ENCODE measurements at regions not wholly inside any gene's neighbourhood (a gene's known extent, or its start where the extent isn't known, plus 50 kb on each side); places are given as distances from the start of the nearest gene placed in this dataset.

DNA sequence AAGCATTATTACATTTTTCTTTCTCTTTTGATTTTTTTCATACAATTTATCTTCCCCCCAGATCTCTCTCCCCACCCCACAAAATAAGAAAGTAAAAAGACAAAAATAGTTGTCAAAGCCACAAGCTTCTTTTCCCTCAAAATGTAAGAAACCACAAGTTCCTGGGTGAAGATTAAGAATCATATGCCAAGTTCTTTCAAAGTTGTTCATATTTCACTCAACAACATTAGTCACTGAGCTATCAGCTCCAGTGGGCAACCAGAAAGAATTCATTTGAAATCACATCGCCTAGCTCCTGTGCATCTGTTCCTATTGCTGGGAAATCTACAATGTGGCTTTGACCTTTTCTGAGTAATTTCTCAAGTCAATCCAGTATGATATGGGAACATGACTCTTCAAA, 681.6 kb upstream of the ARPP21 start:
- no peak overlapping the region for H3K27ac Mint-ChIP-seq
- H3K9me3 Mint-ChIP-seq (ENCODE audit: low read depth), result no peaks in the 10 kb centered on the region
- H3K27me3 Mint-ChIP-seq, result peaks cover 1% of the 10 kb centered on the region
- H3K4me1 Mint-ChIP-seq (ENCODE audit: low read depth), result peaks cover 6% of the 10 kb centered on the region
- no peaks in the 10 kb centered on the region for H3K36me3 Mint-ChIP-seq
- H3K4me3 Mint-ChIP-seq, result no peak overlapping the region

DNA sequence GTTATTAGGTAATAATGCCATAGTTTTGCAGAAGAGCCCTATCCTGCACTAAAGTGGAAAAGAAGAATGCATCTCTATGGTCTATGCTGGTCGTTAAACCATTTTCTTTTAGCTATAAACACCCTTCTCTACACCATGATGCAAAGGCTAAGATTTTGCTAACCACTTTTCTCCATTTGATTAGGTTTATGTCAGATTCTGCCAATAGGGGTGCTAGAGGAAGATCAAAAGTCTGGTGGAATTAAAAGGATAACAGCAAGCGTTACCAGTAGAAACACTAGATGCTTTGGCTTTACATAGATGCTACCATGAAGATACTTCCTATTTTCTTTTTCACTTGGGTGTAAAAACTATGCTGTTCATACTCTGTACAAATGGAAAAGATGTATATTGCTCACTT, 669.8 kb upstream of the ARPP21 start:
- Mint-ChIP-seq H3K36me3 (no peaks in the 10 kb centered on the region), H3K9me3 (ENCODE audit: low read depth) (no peaks in the 10 kb centered on the region), H3K4me3 (no peak overlapping the region)

DNA sequence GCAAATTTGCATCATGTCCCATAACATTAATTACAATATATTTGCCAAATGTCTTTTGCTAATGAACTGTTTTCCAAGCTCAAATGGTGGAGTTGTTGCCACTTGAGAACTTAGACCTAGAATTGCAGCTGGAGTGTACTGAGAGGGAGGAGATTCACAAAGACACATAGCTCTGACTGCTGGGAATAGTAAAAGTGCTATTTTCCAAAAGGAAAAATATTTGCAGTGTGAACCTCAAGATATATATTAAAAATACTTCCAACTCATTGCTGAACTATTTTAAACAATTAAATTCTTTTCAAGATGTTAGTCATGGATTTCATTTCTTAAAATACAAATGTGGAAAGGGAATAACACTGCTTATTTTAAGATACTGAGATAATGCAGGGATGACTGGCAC, 666.8 kb upstream of the ARPP21 start:
- H3K9me3 Mint-ChIP-seq (ENCODE audit: low read depth), result peaks cover 2% of the 10 kb centered on the region
- no peaks in the 10 kb centered on the region for H3K27me3 Mint-ChIP-seq
- H3K36me3 Mint-ChIP-seq, result no peaks in the 10 kb centered on the region
- H3K4me1 Mint-ChIP-seq (ENCODE audit: low read depth), result no peaks in the 10 kb centered on the region
- H3K4me3 Mint-ChIP-seq, result no peak overlapping the region
- no peak overlapping the region for H3K27ac Mint-ChIP-seq

More for the DNA sequence above, 669.8 kb upstream of the ARPP21 start:
- H3K27ac Mint-ChIP-seq, result no peak overlapping the region
- H3K27me3 Mint-ChIP-seq, result no peaks in the 10 kb centered on the region
- no peaks in the 10 kb centered on the region for H3K4me1 Mint-ChIP-seq (ENCODE audit: low read depth)

DNA sequence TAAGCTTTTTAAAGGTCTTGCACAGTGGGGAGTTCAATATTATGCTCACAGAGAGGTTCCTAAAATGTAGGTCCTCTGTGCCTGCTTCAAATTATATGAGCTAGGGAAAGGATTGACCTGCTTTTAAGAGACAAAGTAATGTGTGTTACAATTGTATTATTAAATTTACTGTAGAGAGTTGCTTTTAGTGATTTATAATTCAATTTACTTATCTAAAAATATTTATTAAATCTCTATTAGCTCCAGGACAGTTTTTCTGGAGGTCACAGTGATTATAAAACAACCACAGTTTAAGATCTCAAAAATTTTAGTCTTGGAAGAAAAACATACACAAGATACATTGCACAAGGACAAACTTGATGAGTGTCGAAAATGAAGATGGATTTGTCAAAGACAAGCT, 665.7 kb upstream of the ARPP21 start:
- peaks cover 3% of the 10 kb centered on the region for H3K36me3 Mint-ChIP-seq
- H3K27me3 Mint-ChIP-seq, result no peaks in the 10 kb centered on the region
- H3K4me3 Mint-ChIP-seq, result no peak overlapping the region
- H3K4me1 Mint-ChIP-seq (ENCODE audit: low read depth), result no peaks in the 10 kb centered on the region
- peaks cover 11% of the 10 kb centered on the region for H3K9me3 Mint-ChIP-seq (ENCODE audit: low read depth)
- no peak overlapping the region for H3K27ac Mint-ChIP-seq

DNA sequence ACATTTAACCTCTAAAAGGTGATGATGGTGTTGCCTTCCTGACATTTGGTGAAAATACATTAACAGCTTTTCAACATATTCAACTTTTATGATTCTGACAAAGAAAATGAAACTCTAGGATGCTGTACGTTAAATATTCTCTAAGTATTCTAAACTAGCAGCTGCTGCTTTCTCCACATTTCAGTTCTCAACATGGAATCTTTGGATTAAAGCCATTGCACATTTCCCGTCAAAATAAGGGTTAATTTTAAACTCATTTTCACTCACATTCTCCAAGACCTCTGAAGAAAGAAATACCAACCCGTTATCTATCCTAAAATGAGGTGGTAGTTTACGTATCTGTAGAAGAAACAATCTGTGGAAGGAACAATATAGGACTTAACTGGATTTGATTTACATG, 655.7 kb upstream of the ARPP21 start:
- Mint-ChIP-seq H3K4me3 (no peak overlapping the region), H3K9me3 (ENCODE audit: low read depth) (peaks cover 3% of the 10 kb centered on the region), H3K27me3 (peaks cover 1% of the 10 kb centered on the region), H3K27ac (no peak overlapping the region), H3K4me1 (ENCODE audit: low read depth) (no peaks in the 10 kb centered on the region), H3K36me3 (no peaks in the 10 kb centered on the region)

DNA sequence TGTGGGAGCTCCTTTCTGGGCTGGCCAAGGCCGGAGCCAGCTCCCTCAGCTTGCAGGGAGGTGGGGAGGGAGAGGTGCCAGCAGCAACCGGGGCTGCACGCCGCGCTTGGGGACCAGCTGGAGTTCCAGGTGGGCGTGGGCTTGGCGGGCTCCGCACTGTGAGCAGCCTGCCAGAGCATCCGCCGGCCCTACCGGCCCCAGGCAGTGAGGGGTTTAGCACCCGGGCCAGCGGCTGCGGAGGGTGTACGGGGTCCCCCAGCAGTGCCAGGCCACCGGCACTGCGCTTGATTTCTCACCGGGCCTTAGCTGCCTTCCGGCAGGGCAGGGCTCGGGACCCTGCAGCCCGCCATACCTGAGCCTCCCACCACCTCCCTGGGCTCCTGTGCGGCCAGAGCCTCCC, 651.0 kb upstream of the ARPP21 start:
- Mint-ChIP-seq H3K27me3 (no peaks in the 10 kb centered on the region), H3K4me3 (no peak overlapping the region), H3K36me3 (no peaks in the 10 kb centered on the region), H3K9me3 (ENCODE audit: low read depth) (peaks cover 3% of the 10 kb centered on the region), H3K27ac (no peak overlapping the region), H3K4me1 (ENCODE audit: low read depth) (no peaks in the 10 kb centered on the region)

DNA sequence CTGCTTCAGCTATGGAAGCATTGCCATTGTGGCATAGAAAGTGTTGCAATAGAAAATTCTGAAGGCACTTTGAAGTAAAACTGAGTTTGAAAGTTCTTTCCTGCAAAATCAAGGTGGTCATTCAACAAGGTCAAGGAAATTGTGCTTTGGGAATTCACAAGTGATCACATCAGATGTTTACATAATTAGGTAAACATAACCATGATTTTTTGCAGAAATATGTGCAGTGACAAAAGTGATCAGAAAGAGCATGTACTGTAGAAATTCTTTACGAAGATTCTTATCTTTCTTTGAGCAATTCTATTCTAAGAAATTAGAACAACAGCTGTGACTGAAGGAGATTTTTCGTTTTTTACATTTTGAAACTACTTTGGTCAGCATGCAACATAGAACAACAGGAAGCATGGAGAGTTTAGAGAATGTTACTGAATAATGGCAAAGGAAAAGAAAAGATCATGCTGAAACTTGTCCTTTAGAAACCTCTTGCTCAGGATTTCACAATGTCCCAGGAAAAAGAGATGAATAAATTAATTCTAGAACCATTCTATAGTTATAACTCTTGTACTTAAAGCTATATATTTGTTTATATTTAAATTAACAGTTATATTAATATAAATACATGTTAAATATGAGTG, 643.4 kb upstream of the ARPP21 start:
- H3K36me3 Mint-ChIP-seq, result no peaks in the 10 kb centered on the region
- no peaks in the 10 kb centered on the region for H3K9me3 Mint-ChIP-seq (ENCODE audit: low read depth)
- H3K27ac Mint-ChIP-seq, result no peak overlapping the region
- no peaks in the 10 kb centered on the region for H3K4me1 Mint-ChIP-seq (ENCODE audit: low read depth)
- no peak overlapping the region for H3K4me3 Mint-ChIP-seq
- no peaks in the 10 kb centered on the region for H3K27me3 Mint-ChIP-seq

DNA sequence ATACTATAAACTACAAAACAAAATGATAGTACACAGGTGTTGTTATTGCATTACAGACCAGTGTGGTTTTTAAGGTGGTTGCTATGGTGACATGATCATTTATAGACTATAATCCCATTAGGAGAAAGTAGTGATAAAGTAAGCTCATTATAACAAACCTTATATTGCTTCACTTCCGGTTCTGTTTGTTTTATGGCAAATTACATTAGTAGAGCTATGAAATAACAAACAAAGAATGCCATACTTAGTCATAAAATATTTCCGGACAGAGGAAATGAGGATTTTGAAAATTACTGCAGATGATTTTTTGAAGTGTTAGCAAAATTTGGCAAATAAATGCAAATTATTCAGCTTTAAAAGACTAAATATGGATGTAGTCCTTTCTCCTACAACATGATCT, 640.4 kb upstream of the ARPP21 start:
- Mint-ChIP-seq H3K4me3 (no peak overlapping the region), H3K36me3 (no peaks in the 10 kb centered on the region), H3K27me3 (no peaks in the 10 kb centered on the region), H3K9me3 (ENCODE audit: low read depth) (no peaks in the 10 kb centered on the region), H3K4me1 (ENCODE audit: low read depth) (no peaks in the 10 kb centered on the region), H3K27ac (no peak overlapping the region)

DNA sequence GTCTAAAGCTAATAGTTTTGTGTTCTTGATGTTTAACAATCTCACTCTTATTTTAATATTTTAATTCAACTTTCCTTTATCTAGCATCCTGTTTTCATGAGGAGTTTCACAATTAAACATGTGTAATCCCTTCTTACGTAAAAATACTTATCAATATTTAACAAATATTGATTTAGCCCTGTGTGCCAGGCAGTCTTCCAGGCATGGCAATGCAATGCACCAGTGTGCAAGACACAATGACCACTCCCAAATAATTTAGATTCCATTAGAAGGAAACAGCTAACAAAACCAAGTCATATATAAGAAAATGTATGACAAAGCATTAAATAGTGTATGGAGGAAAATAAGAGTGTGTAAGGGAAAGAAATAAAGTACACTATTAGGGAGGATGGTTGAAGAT, 627.1 kb upstream of the ARPP21 start:
- Mint-ChIP-seq H3K36me3 (no peaks in the 10 kb centered on the region), H3K4me3 (no peak overlapping the region), H3K27me3 (no peaks in the 10 kb centered on the region), H3K4me1 (ENCODE audit: low read depth) (peaks cover 1% of the 10 kb centered on the region), H3K9me3 (ENCODE audit: low read depth) (no peaks in the 10 kb centered on the region), H3K27ac (no peak overlapping the region)

DNA sequence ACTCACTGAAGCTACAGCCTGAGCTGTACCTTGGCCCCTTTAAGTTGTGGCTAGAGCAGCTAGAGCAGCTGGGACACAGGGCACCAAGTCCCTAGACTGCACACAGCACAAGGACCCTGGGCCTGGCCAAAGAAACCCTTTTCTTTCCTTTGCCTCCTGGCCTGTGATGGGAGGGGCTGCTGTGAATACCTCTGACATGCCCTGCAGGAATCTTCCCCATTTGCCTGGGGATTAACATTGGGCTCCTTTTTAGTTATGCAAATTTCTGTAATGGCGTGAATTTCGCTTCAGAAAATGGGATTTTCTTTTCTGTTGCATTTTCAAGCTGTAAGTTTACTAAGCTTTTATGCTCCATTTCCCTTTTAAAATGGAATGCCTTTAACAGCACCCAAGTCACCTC, 611.2 kb upstream of the ARPP21 start:
- no peaks in the 10 kb centered on the region for H3K4me1 Mint-ChIP-seq (ENCODE audit: low read depth)
- no peak overlapping the region for H3K27ac Mint-ChIP-seq
- no peaks in the 10 kb centered on the region for H3K36me3 Mint-ChIP-seq
- no peak overlapping the region for H3K4me3 Mint-ChIP-seq
- H3K27me3 Mint-ChIP-seq, result no peaks in the 10 kb centered on the region
- H3K9me3 Mint-ChIP-seq (ENCODE audit: low read depth), result peaks cover 16% of the 10 kb centered on the region

DNA sequence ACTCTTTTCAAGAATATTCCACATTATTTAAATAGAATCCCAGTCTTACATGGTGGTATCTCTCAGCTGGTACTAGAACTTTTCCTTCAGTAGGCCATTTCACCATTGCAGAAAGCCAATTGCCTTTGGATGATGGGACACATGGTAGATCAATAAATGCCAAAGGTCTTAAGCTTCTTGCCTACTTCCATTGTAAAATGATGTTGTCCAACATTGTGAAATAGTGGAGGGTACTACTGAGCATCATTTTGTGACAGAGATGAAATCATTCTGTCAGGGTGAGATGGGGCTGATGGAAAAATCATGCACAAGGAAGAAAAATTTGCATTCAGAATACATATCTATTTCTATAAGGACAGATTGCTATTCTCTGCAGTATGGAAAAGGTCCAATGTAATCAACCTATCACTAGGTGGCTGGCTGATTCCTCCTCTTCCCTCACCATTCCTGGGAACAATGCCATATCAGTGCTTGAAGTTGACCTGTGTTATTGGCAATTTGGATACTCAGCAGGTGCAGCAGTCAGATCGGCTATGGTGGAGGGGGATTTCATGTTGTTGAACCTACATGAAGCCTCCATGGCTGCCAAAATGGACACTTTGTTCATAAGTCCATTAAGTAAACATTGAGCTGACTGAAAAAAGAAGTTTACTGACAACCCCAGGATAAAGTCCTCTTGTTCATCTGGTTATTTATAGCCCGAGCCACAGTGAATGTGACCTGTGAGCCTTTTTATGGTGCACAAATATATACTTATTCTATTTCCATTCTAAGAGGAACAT, 596.9 kb upstream of the ARPP21 start:
- Mint-ChIP-seq H3K4me1 (ENCODE audit: low read depth) (no peaks in the 10 kb centered on the region), H3K4me3 (no peak overlapping the region), H3K27me3 (no peaks in the 10 kb centered on the region), H3K9me3 (ENCODE audit: low read depth) (peaks cover 3% of the 10 kb centered on the region), H3K27ac (no peak overlapping the region), H3K36me3 (no peaks in the 10 kb centered on the region)

DNA sequence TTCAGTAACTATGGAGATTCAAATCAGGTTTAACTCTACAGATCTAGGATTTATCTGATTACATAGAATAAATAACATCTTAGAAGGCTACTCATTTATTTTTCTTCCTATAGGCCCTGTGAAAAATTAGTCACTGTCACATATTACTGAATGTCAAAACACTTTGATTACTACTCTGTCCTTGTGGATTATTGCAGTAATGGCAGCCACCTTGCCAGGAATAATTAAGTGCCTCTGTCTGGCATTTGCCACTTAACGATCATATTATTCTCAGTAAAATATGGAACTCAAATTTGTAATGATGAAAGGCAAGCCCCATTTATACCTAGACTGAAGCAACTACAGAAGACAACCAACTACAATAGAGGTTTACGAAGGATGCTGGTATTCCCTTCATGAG, 596.3 kb upstream of the ARPP21 start:
- Mint-ChIP-seq H3K9me3 (ENCODE audit: low read depth) (peaks cover 3% of the 10 kb centered on the region), H3K27me3 (no peaks in the 10 kb centered on the region), H3K27ac (no peak overlapping the region), H3K36me3 (no peaks in the 10 kb centered on the region), H3K4me1 (ENCODE audit: low read depth) (no peaks in the 10 kb centered on the region), H3K4me3 (no peak overlapping the region)

DNA sequence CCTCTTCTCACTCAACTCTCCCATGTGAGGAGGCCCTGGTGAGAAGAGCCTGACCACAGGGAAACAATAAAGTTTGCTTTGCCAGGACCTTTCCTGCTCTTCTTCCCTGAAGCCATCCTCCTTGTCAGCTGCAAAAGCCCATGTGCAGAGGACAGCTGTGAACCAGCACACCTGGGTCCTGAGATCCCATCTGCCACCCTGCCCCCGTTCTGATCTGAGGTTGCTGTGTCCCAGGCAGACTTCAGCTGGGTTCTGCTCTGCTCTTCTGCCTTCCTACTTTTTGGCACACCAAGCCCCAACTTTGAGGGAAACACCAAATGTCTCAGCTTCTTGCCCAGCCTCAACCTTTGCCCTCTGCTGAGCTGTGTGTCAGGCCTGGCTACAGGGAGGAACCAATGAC, 595.1 kb upstream of the ARPP21 start:
- H3K4me1 Mint-ChIP-seq (ENCODE audit: low read depth), result no peaks in the 10 kb centered on the region
- H3K27me3 Mint-ChIP-seq, result no peaks in the 10 kb centered on the region
- H3K27ac Mint-ChIP-seq, result no peak overlapping the region
- no peaks in the 10 kb centered on the region for H3K36me3 Mint-ChIP-seq
- peaks cover 3% of the 10 kb centered on the region for H3K9me3 Mint-ChIP-seq (ENCODE audit: low read depth)
- no peak overlapping the region for H3K4me3 Mint-ChIP-seq

DNA sequence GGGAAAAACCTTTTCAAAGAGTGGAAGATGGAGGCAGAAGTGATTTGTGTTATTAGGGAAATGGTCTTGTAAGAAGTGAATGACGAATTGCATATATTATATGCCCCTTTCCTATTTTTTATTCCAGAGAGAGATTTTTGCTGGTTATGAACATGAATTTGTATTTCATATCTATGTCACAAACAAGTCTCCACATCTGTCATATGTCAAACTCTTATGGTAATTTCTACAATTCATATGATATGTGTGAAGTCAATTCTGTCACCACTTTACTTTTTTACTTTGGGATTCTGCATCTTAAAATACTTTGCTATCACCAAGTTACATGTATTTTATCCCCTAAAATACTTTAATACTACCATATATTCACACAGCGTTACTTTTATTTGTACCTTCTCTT, 594.2 kb upstream of the ARPP21 start:
- Mint-ChIP-seq H3K27me3 (no peaks in the 10 kb centered on the region), H3K4me1 (ENCODE audit: low read depth) (no peaks in the 10 kb centered on the region), H3K36me3 (no peaks in the 10 kb centered on the region), H3K4me3 (no peak overlapping the region), H3K27ac (no peak overlapping the region), H3K9me3 (ENCODE audit: low read depth) (peaks cover 3% of the 10 kb centered on the region)

DNA sequence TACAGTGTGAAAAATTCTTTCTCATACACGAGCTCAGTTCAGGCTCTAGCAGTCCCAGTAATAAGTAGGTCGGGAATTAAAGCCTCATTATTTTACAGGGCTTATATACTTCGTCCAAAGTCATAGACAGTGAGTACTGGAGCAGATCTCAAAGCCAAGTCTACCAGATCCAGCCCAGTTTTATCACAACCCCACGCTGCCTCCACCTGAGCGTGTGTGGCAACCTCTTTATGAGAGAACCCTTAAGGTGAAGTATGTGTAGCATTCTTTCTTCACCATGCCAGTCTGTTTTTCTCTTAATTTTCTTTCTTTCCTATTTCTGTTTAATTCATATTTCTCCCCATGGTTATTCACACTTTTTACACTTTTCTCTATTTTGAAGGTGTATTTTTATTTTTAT, 574.6 kb upstream of the ARPP21 start:
- Mint-ChIP-seq H3K9me3 (ENCODE audit: low read depth) (peaks cover 4% of the 10 kb centered on the region), H3K27ac (no peak overlapping the region), H3K4me1 (ENCODE audit: low read depth) (no peaks in the 10 kb centered on the region), H3K36me3 (no peaks in the 10 kb centered on the region), H3K27me3 (no peaks in the 10 kb centered on the region), H3K4me3 (no peak overlapping the region)

DNA sequence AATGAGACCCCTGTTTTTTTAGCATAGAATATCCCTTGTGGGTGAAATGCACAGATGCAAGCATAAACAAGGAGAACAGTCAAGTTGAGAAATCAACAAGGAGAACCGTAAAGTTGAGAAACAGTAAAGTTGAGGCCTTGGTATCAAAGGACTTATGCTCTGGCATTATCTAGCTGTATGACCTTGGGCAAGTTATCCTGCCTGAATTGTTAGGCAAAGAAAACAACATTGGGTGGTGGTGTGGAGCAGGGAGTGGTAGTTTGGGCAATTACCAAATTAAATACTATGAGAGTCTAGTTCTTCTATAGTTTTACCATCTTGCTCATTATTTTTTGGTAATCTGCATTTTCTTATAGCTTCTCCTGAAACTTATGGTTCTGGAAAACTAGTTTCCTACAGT, 573.4 kb upstream of the ARPP21 start:
- Mint-ChIP-seq H3K9me3 (ENCODE audit: low read depth) (peaks cover 4% of the 10 kb centered on the region), H3K27ac (no peak overlapping the region), H3K4me1 (ENCODE audit: low read depth) (no peaks in the 10 kb centered on the region), H3K27me3 (no peaks in the 10 kb centered on the region), H3K36me3 (no peaks in the 10 kb centered on the region), H3K4me3 (no peak overlapping the region)

Data from activated naive CD8-positive, alpha-beta T cell (primary cell).